ENCODE measurements at regions not wholly inside any gene's neighbourhood (a gene's known extent, or its start where the extent isn't known, plus 50 kb on each side); places are given as distances from the start of the nearest gene placed in this dataset.

- TF ChIP-seq POLR2A (IDR thresholded peaks at IDR 0.05; ENCODE audit: low read depth, low read length) (no peak), TAF1 (IDR thresholded peaks at IDR 0.05; ENCODE audit: low read depth, low read length) (no peak), POLR2AphosphoS5 (IDR thresholded peaks at IDR 0.05; ENCODE audit: low read depth, low read length) (no peak), PAX5 (IDR thresholded peaks at IDR 0.05; ENCODE audit: insufficient read depth, low read length, severe bottlenecking) (no peak)
These were observed 375.2 kb upstream of the FLRT2 start for GRCh38 chr14:85154714-85155113.

Measured in GM12891 (cell line).